ENCODE measurements at regions not wholly inside any gene's neighbourhood (a gene's known extent, or its start where the extent isn't known, plus 50 kb on each side); places are given as distances from the start of the nearest gene placed in this dataset.
A peak's percentile ranks its signal among the peaks of the same experiment; 100 is the strongest.

DNA sequence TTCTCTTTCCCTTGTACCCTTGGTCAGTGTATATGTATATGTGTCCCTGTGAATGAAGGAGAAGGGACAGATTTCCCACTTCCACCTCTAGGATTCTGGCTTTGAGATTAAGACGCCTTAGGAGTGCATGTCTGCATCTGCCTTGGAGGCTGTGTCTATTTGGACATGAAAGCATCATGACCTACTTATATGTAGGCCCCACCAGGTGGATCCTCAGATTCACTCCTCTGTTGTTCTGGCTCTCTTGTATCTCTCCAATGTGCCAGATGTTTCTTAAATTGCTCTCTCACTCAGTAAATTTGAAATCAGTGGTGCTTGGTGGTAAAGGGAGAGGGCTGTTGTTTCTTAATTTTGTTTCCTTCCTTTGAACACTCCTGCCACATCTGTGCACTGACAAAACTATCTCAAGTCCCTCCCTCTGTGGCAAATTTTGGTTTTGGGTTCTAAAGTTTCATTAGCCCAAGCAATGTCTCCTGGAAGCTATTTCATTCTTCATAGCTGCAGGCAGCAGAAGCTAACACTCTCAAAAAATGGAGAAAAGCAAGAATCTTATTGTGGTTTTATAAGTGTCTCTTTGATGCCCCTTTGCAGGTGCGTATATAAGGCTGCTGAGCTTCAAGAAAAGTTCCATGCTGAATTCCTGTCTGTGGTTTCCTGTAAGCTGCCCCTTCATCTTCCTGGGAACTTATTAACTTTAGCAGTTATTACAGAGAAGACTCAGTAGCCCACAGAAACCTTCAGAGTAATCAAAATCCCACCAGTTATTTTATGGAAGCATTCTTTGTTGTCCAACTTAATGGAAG is 179.7 kb upstream of the SETBP1 start:
- H3K27ac Mint-ChIP-seq, result no peak overlapping the region
- no peak overlapping the region for H3K4me3 Mint-ChIP-seq
- H3K27me3 Mint-ChIP-seq, result no peaks in the 10 kb centered on the region
- H3K36me3 Mint-ChIP-seq, result no peaks in the 10 kb centered on the region
- H3K4me1 Mint-ChIP-seq, result peaks cover 12 to 32% (median 14%) of the 10 kb centered on the region in 3 donors
- H3K9me3 Mint-ChIP-seq, result no peaks in the 10 kb centered on the region

- H3K27ac Mint-ChIP-seq, result no peak overlapping the region
Observed at GRCh38 chr18:44502221-44502620, 178.5 kb upstream of the SETBP1 start.

GRCh38 chr18:44502790-44503189 is 177.9 kb upstream of the SETBP1 start:
- no peaks in the 10 kb centered on the region for H3K9me3 Mint-ChIP-seq
- H3K27me3 Mint-ChIP-seq, result no peaks in the 10 kb centered on the region
- peak overlapping the region in 1 of 4 donors; percentile 13 for H3K4me3 Mint-ChIP-seq
- H3K36me3 Mint-ChIP-seq, result no peaks in the 10 kb centered on the region
- peaks cover 18 to 32% (median 26%) of the 10 kb centered on the region in 3 donors for H3K4me1 Mint-ChIP-seq
- no peak overlapping the region for H3K27ac Mint-ChIP-seq

More at GRCh38 chr18:44502221-44502620, 178.5 kb upstream of the SETBP1 start:
- H3K4me3 Mint-ChIP-seq, result no peak overlapping the region
- H3K9me3 Mint-ChIP-seq, result no peaks in the 10 kb centered on the region
- H3K4me1 Mint-ChIP-seq, result peaks cover 18 to 32% (median 25%) of the 10 kb centered on the region in 3 donors
- no peaks in the 10 kb centered on the region for H3K27me3 Mint-ChIP-seq
- H3K36me3 Mint-ChIP-seq, result no peaks in the 10 kb centered on the region

DNA sequence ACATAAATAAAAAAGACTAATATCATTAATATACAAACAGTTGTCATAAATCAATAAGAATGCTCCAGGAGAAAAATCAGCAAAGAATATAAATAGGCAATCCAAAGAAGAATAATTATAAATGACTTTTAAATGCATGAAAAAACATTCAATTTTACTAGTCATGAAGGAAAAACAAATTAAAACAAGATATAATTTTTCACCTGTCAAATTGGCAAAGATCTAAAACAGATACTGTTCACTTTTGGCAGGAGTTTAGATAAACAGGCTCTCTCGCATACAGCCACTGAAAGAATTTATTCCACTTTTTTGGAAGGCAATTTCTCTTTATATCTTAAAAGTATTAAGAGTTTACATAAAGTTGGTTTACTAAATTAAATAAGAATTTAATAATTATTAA is 176.8 kb upstream of the SETBP1 start:
- peaks cover 18 to 28% (median 26%) of the 10 kb centered on the region in 3 donors for H3K4me1 Mint-ChIP-seq
- H3K4me3 Mint-ChIP-seq, result no peak overlapping the region
- H3K36me3 Mint-ChIP-seq, result no peaks in the 10 kb centered on the region
- no peaks in the 10 kb centered on the region for H3K9me3 Mint-ChIP-seq
- no peak overlapping the region for H3K27ac Mint-ChIP-seq
- no peaks in the 10 kb centered on the region for H3K27me3 Mint-ChIP-seq

DNA sequence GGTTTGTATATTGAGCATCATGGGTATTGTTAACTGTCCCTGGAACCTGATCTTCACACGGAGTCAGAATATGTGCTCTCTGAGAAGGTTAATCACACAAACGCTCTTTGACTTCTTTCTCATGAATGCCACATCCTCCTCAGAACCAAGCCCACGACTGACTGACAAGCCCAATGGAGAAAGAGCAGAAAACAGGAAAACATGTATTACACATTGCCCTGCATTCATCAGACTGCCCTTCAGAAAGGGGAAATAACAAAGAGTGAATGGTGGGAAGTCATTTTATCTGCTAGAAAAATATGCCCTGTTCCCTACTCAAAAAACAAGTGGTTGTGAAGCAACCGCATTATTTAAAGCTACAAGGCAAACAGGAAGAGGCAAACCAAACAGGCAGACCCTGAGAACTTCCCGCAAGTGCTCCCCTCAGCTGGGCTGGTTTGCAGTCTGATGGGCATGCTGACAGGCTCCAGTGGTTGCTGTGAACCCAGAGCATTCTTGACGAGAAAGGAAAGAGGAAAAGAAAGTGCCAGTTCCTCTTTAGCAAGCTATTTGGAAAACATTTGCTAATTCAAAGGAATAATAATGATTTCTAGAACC is 172.9 kb upstream of the SETBP1 start:
- Mint-ChIP-seq H3K4me1 (peaks cover 2 to 16% (median 8%) of the 10 kb centered on the region in 3 donors), H3K27ac (no peak overlapping the region), H3K27me3 (no peaks in the 10 kb centered on the region), H3K36me3 (no peaks in the 10 kb centered on the region), H3K9me3 (no peaks in the 10 kb centered on the region), H3K4me3 (no peak overlapping the region)

GRCh38 chr18:44508474-44508873 is 172.2 kb upstream of the SETBP1 start:
- Mint-ChIP-seq H3K9me3 (no peaks in the 10 kb centered on the region), H3K27me3 (no peaks in the 10 kb centered on the region), H3K4me3 (no peak overlapping the region), H3K36me3 (no peaks in the 10 kb centered on the region), H3K4me1 (peaks cover 0 to 15% (median 7%) of the 10 kb centered on the region in 3 donors), H3K27ac (no peak overlapping the region)

DNA sequence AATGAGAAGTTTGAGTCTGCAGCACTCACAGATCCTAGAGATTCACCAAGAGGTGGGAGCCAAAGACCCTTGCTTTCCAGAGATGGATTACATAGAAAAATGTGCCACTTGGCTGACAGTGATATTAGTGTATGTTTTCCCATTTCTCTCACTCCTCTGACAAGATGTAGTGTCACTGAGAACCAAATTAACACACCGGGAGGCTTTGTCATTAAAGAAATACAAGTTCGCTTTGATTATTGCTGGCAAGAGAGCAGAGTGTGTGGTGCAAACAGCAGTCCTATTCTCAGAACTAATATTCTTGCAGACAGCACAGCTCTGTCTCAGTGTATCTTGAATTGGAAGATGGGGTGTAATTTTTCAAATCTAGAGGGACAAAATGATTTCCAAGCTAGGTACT is 171.6 kb upstream of the SETBP1 start:
- Mint-ChIP-seq H3K9me3 (no peaks in the 10 kb centered on the region), H3K27ac (no peak overlapping the region), H3K4me3 (no peak overlapping the region), H3K27me3 (no peaks in the 10 kb centered on the region), H3K4me1 (peaks cover 0 to 15% (median 7%) of the 10 kb centered on the region in 3 donors), H3K36me3 (no peaks in the 10 kb centered on the region)

- Mint-ChIP-seq H3K9me3 (no peaks in the 10 kb centered on the region), H3K4me3 (no peak overlapping the region), H3K27ac (peak overlapping the region in 1 of 3 donors; percentile 33)
Observed at GRCh38 chr18:44510390-44510789, 170.3 kb upstream of the SETBP1 start.

GRCh38 chr18:44513233-44513632 is 167.5 kb upstream of the SETBP1 start:
- H3K9me3 Mint-ChIP-seq, result no peaks in the 10 kb centered on the region
- H3K4me1 Mint-ChIP-seq, result peaks cover 3 to 5% (median 5%) of the 10 kb centered on the region in 3 donors
- H3K27me3 Mint-ChIP-seq, result no peaks in the 10 kb centered on the region
- H3K4me3 Mint-ChIP-seq, result no peak overlapping the region
- no peaks in the 10 kb centered on the region for H3K36me3 Mint-ChIP-seq
- no peak overlapping the region for H3K27ac Mint-ChIP-seq

More at GRCh38 chr18:44510390-44510789, 170.3 kb upstream of the SETBP1 start:
- peaks cover 0 to 15% (median 12%) of the 10 kb centered on the region in 3 donors for H3K4me1 Mint-ChIP-seq
- H3K36me3 Mint-ChIP-seq, result no peaks in the 10 kb centered on the region
- no peaks in the 10 kb centered on the region for H3K27me3 Mint-ChIP-seq

- Mint-ChIP-seq H3K9me3 (no peaks in the 10 kb centered on the region), H3K4me3 (no peak overlapping the region), H3K4me1 (peaks cover 3 to 5% (median 5%) of the 10 kb centered on the region in 3 donors), H3K36me3 (no peaks in the 10 kb centered on the region), H3K27me3 (no peaks in the 10 kb centered on the region), H3K27ac (peak overlapping the region in 1 of 3 donors; percentile 35)
Observed at GRCh38 chr18:44514106-44514505, 166.6 kb upstream of the SETBP1 start.

GRCh38 chr18:44514766-44515165 is 165.9 kb upstream of the SETBP1 start:
- no peaks in the 10 kb centered on the region for H3K27me3 Mint-ChIP-seq
- no peak overlapping the region for H3K27ac Mint-ChIP-seq
- no peaks in the 10 kb centered on the region for H3K36me3 Mint-ChIP-seq
- no peaks in the 10 kb centered on the region for H3K9me3 Mint-ChIP-seq
- no peak overlapping the region for H3K4me3 Mint-ChIP-seq
- peaks cover 3 to 5% (median 5%) of the 10 kb centered on the region in 3 donors for H3K4me1 Mint-ChIP-seq

DNA sequence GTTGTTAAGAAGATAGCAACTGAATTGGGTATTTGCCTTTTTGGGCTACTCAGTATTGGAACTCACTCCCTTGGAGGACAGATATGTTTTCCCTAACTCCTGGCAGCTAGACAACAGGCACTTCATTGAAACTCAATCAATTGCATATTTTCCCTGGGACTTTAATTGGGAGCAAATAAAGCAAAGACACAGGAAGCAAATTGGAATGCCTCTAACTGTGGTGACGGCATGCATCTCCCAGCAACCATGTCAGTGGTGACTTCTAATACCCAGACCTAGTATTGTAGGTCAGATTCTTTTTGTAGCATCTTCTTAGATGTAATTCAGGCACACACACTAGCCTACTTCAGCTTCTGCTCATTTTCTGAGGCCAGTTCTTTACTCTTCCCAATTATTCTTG is 164.2 kb upstream of the SETBP1 start:
- Mint-ChIP-seq H3K27ac (no peak overlapping the region), H3K36me3 (no peaks in the 10 kb centered on the region), H3K4me3 (no peak overlapping the region), H3K27me3 (no peaks in the 10 kb centered on the region), H3K9me3 (no peaks in the 10 kb centered on the region), H3K4me1 (peaks cover 0 to 5% (median 4%) of the 10 kb centered on the region in 3 donors)

DNA sequence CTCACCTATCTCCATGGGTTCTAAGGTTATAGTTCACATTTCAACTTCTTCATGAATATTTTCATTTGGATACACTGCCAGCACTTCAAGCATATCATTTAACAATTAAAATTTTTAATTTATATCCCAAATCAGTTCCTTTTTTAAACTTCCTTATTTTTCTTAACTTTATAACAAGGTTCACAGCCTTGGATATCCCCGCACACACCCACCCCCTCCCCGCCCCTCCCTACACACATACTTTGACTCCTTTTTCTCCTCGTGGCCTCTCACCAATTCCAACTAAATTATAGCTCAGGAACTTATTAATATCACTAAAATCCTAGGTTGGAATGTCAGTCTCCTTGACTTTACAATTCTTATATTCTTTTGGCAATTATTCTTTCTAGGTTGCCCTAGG is 163.6 kb upstream of the SETBP1 start:
- no peaks in the 10 kb centered on the region for H3K9me3 Mint-ChIP-seq
- H3K4me3 Mint-ChIP-seq, result no peak overlapping the region
- H3K4me1 Mint-ChIP-seq, result peaks cover 0 to 5% (median 4%) of the 10 kb centered on the region in 3 donors
- H3K27ac Mint-ChIP-seq, result no peak overlapping the region
- H3K27me3 Mint-ChIP-seq, result no peaks in the 10 kb centered on the region
- H3K36me3 Mint-ChIP-seq, result no peaks in the 10 kb centered on the region

GRCh38 chr18:44518091-44518615 is 162.5 kb upstream of the SETBP1 start:
- Mint-ChIP-seq H3K4me3 (no peak overlapping the region), H3K27ac (no peak overlapping the region)

GRCh38 chr18:44518666-44519065 is 162.0 kb upstream of the SETBP1 start:
- H3K36me3 Mint-ChIP-seq, result no peaks in the 10 kb centered on the region
- H3K27me3 Mint-ChIP-seq, result no peaks in the 10 kb centered on the region
- H3K4me1 Mint-ChIP-seq, result peaks cover 0 to 5% (median 4%) of the 10 kb centered on the region in 3 donors
- no peak overlapping the region for H3K27ac Mint-ChIP-seq
- H3K9me3 Mint-ChIP-seq, result no peaks in the 10 kb centered on the region
- H3K4me3 Mint-ChIP-seq, result no peak overlapping the region

More at GRCh38 chr18:44518091-44518615, 162.5 kb upstream of the SETBP1 start:
- Mint-ChIP-seq H3K36me3 (no peaks in the 10 kb centered on the region), H3K27me3 (no peaks in the 10 kb centered on the region), H3K9me3 (no peaks in the 10 kb centered on the region), H3K4me1 (peaks cover 0 to 5% (median 4%) of the 10 kb centered on the region in 3 donors)
